ENCODE measurements at regions not wholly inside any gene's neighbourhood (a gene's known extent, or its start where the extent isn't known, plus 50 kb on each side); places are given as distances from the start of the nearest gene placed in this dataset.
A peak's percentile ranks its signal among the peaks of the same experiment; 100 is the strongest.

- H3K27me3 Mint-ChIP-seq (ENCODE audit: low read depth), result no peaks in the 10 kb centered on the region
Measured at GRCh38 chr19:30682999-30683536, 310.9 kb downstream of the ZNF536 start.

More at GRCh38 chr19:30682999-30683536, 310.9 kb downstream of the ZNF536 start:
- Histone ChIP-seq H3K4me1 (ENCODE audit: insufficient read depth, low read length) (no peaks in the 10 kb centered on the region; the same call in 1 of the 2 replicates), H3K23ac (ENCODE audit: insufficient read length, low read depth, low read length) (no peak overlapping the region), H2BK5ac (ENCODE audit: insufficient read length, low read length) (no peak overlapping the region), H4K8ac (replicated peaks; ENCODE audit: insufficient read length, low read depth, low read length) (no peak overlapping the region), H3K23me2 (ENCODE audit: insufficient read length, low read depth, low read length, poor library complexity, severe bottlenecking) (no peaks in the 10 kb centered on the region), H3K18ac (ENCODE audit: insufficient read length, low read depth, low read length) (no peak overlapping the region), H3K9ac (ENCODE audit: extremely low read depth, insufficient read length, low read length) (no peak overlapping the region), H3K79me1 (ENCODE audit: insufficient read depth, low read depth, low read length, poor library complexity, severe bottlenecking) (no peaks in the 10 kb centered on the region), H2AFZ (ENCODE audit: low read length) (no peak overlapping the region), H2BK120ac (ENCODE audit: low read depth, low read length, poor library complexity, severe bottlenecking) (no peak overlapping the region), H3K4me2 (ENCODE audit: insufficient read depth, insufficient read length, low read length) (no peak overlapping the region), H4K20me1 (ENCODE audit: control insufficient read depth, insufficient read depth, insufficient read length) (no peaks in the 10 kb centered on the region), H3K9me3 (ENCODE audit: control insufficient read depth, low read depth, low read length) (no peaks in the 10 kb centered on the region), H2BK15ac (ENCODE audit: low read depth, low read length) (no peak overlapping the region), H3T11ph (ENCODE audit: low read length) (no peak overlapping the region), H2AK5ac (ENCODE audit: insufficient read length, low read length) (no peak overlapping the region), H4K91ac (ENCODE audit: insufficient read length, low read depth, low read length) (no peak overlapping the region), H3K4ac (ENCODE audit: low read depth, low read length) (no peak overlapping the region), H4K5ac (ENCODE audit: insufficient read length, low read depth, low read length) (no peak overlapping the region), H3K14ac (ENCODE audit: insufficient read depth, low read length) (no peak overlapping the region), H3K56ac (ENCODE audit: insufficient read length, low read depth, low read length) (no peak overlapping the region), H3K27me3 (ENCODE audit: insufficient read depth, low read length) (no peaks in the 10 kb centered on the region), H3K79me2 (ENCODE audit: insufficient read depth, low read length) (no peaks in the 10 kb centered on the region), H2BK20ac (ENCODE audit: low read depth, low read length, poor library complexity, severe bottlenecking) (no peak overlapping the region), H2BK12ac (ENCODE audit: insufficient read length, low read depth, low read length) (no peak overlapping the region), H3K27ac (ENCODE audit: insufficient read length, low read depth, low read length) (no peak overlapping the region)
- WGBS (ENCODE audit: extremely low coverage, insufficient read length, low lambda C conversion rate), result no CpG with 5 or more reads among the region's 13 CpGs
- DNase-seq, result peak; percentile 63
- H3K9me3 Mint-ChIP-seq, result no peaks in the 10 kb centered on the region
- TF ChIP-seq CTCF (conservative IDR thresholded peaks at IDR 0.05), result peak; percentile 94
- no peak overlapping the region; a peak in 1 of 5 replicates for H3K4me3 Mint-ChIP-seq
- peaks cover 12 to 17% of the 10 kb centered on the region in 2 experiments for H3K4me1 Mint-ChIP-seq
- H3K36me3 Mint-ChIP-seq (ENCODE audit: insufficient read depth in 1 of 3, low read depth in 3 of 3), result no peaks in the 10 kb centered on the region
- H3K27ac Mint-ChIP-seq, result no peak overlapping the region

Data from H9 (cell line).